SKM-1 (cell line): ENCODE measurements at regions not wholly inside any gene's neighbourhood (a gene's known extent, or its start where the extent isn't known, plus 50 kb on each side); places are given as distances from the start of the nearest gene placed in this dataset.

Experiments used
- DNase-seq: peaks from one replicate; lab custom pipeline; 2025; ENCODE audit not compliant: unreplicated experiment; lab: John Stamatoyannopoulos, UW

- no peak for DNase-seq
These were observed 503.4 kb downstream of the PLXNA4 start for GRCh38 chr7:132072873-132073272.

DNA sequence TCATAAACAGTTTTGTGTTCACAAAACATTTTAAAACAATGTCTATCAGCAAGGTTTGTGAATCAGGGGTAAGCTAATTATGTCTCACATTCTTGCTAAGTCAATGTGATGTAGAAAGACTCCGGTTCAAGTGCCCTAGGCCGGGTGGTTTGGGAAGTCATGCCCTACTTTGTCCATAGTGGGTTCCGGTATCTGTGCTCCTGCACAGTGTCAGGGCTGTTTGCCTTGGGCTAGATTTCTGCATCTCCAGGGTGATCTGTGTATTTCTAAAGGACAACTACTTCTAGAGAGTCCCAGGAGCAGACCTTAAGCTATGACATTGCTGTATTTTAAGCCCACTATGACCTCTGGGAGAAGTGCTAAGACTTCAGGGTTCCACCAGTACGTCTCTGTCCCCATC, 504.1 kb downstream of the PLXNA4 start:
- no peak for DNase-seq

- DNase-seq = no peak
These were observed 507.0 kb downstream of the PLXNA4 start for GRCh38 chr7:132069306-132069705.

DNA sequence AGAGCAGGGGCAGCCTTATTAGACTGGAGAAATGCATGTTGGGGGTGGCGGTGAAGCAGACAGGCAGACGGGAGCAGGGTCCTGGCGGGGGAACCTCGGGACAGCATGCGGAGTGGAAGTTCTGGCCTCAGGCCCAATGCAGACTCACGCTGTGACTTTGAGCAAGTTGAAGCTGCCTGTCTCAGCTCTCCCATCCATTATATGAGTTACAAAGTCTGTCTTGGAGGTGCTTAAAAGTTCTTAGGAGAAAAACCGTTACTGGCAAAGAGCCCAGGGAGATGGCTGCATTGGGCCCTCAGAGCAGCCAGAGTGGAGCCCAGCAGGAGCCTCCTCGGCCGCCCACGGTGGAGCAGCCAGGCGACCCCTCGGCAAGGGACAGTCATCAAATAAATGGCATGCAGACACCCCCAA, 509.5 kb downstream of the PLXNA4 start:
- no peak for DNase-seq

DNA sequence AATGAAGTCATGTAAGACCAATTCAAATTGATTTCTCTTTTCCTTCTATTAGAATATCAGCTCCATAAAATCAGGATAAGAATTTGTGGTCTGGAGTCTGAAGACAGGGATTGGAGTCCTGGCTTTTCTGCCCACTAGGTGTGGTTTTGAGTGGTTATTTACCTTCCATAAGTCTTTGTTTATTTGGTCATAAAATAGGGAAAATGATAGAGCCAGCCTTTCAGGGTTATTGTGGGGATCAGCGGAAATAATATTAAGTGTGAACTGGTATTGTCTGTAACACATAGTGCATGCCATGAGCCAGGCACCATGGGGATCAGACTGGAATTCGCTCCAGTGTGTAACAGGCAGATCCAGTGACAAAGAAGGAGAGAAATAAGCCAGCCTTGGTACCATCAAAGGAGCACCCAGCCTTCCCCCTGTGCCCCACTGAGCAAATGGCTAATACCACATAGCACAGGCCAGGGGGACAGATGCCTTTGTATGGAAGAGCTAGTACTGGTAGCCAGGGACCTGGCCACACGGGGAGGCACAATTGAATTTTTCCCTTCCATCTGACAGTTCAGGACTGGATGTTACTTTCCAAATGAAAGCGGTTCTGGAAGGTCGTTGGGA, 509.7 kb upstream of the PODXL start:
- DNase-seq = no peak

GRCh38 chr7:132065193-132065988, 509.0 kb upstream of the PODXL start:
- DNase-seq = no peak

DNA sequence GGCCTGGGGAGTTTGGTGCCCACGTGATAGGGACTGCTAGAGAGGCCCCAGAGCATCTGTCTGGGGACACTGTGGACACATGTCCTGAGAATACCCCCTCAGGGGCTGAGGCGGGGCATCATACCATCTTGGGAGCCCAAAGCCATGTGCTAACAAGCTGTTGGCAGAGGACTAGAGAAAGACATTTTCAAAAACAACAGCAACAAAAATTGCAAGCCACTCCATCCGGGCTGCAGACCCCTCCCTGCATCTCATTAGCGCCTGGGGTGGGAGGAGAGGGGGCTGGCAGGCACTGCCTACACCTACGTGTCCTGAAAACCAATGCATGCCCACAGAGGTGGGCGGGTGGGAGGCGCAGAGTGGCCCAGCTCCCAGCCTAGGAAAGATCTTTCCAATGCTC, 507.4 kb upstream of the PODXL start:
- DNase-seq = no peak

GRCh38 chr7:132061937-132062336, 505.5 kb upstream of the PODXL start:
- DNase-seq = no peak

DNA sequence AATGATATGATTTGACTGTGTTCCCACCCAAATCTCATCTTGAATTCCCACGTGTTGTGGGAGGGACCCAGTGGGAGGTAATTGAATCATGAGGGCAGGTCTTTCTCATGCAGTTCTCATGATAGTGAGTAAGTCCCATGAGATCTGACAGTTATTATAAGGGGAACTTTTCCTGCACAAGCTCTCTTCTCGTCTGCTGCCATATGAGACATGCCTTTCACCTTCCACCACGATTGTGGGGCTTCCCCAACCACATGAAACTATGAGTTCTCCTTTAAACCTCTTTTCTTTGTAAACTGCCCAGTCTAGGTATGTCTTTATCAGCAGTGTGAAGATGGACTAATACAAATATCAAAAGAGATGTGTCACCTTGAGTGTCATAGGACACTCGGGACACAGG, 502.7 kb upstream of the PODXL start:
- DNase-seq = no peak

DNA sequence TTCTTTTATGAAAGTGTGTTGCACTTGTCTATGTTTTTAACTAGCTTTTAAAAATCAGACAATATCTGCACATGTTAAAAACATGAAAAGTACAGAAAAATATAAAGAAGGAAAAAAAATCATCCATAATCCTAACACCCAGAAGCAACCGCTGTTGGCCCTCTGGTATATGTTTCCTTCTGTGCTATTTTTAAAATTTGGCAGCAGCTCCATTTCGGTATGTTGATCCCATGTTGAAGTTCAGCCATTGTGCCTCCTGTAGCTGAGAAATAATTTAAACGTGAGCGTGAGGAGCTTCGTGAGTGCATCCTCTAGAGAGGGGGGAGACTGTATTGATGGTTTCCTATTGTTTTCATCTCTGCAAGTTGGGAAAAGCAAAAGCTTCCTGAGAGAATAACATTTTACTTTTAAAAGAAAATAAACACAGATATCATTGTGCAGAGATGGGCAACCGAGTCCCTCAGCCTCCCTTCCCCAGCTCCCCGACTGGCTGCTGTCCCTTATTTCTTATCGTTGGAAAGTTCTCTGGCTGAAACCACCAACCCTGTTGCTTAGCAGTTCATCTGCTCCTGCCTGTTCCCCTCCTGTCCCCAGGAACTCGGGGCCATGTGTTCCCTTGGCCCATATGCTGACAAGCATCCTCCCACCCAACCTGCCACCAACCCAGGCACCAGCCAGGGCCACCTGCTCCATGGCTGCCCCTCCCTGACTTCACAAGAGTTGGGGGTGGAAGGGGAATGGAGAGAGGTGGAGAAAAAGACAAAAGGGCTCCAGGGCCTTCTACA, 499.1 kb upstream of the PODXL start:
- no peak for DNase-seq

- no peak for DNase-seq
These were observed 497.4 kb upstream of the PODXL start for GRCh38 chr7:132053871-132054270.

DNA sequence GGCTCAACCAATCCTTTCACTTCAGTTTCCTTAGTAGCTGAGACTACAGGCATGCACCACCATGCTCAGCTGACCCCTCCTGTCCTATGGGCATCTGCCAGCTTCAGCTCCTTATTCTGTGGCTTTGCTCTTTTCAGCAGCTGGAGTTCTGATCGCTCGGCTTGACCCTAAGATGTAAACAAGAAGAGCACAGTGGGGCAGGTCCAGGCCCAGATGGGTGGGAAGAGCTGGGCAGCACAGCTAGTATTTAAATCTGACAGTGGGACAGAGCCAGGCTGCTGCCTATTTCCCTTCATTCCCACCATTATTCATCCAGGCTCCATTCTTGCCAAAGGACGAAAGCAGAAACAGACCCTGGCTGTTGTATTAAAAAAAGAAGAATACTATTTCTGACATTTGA, 494.9 kb upstream of the PODXL start:
- DNase-seq = no peak

DNA sequence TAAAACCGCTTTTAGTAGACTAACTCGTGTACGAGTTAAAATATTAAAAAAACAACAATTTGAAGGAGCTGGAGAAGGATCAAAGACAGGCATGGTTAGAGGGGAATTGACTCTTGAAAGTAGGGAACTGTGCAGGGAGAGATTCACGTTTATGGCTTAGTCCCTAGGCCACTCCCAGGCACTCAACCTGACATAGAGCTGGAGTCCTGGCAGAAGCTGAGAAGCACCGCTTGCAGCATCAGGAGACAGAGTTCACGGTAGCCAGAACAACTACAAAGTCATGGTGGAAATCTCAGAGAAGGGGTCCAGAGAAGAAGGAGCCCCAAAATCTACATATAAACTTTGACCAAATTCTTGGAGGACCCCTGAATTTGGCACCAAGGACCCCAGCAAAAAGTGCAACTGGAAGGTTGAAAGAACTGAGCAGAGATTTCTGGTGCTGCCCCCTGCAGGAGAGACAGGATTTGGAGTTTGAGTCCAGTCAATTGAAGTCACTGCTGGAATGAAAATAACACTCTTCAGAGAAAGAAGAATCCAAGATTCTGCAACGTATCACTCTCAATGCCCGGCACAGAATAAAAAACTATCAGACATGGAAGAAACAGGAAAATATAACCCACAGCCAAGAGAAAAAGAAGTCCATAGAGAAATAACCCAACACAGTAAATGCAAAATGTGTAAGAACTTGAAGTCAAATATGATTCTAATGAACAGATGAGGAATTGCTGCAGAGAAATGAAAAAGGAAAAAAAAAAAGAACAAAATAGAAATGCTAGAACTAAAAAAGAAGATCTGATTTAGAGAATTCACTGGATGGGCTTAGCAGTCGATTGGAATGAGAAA, 493.3 kb upstream of the PODXL start:
- no peak for DNase-seq

DNA sequence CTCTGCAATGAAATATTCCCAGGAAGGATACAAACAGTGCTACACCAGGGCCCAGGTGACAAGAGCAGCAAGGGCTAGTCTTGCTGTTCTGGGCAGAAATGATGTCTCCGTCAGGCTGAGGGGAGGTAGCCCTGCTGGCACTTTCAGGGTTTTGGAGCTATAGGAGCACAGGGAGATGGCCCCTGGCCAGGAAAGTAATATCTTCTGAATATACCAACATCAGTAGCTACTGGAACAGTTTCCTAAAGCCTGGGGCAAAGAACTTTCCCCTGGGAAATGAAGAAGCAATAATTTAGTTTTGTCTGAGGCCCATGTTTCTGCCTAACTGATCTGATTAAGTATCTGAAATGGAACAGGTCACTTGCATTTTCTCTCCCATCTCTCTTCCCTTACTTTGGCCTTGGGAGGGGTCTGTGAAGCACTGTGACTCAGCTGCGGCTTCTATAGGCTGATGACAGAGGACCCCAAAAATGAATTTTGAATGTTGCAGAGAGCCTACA, 489.1 kb upstream of the PODXL start:
- no peak for DNase-seq

DNA sequence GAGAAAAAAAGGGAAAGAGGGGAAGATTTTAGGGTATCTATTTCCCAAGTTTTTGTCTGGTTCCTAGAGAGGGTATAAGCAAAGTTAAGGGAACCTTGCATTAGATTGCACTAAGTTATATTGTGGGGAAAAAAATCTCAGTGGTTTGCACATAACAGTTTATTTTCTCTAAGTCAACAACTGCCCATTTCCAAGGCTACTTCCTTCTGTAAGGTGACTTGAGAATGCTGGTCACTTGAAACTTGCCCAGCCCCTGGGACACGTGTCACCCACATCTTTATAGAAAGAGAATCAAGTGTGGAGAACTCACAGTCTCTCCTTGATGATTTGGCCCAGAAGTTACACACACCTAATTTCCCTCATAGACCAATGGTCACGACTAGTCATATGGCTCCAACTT, 488.6 kb upstream of the PODXL start:
- DNase-seq = no peak

DNA sequence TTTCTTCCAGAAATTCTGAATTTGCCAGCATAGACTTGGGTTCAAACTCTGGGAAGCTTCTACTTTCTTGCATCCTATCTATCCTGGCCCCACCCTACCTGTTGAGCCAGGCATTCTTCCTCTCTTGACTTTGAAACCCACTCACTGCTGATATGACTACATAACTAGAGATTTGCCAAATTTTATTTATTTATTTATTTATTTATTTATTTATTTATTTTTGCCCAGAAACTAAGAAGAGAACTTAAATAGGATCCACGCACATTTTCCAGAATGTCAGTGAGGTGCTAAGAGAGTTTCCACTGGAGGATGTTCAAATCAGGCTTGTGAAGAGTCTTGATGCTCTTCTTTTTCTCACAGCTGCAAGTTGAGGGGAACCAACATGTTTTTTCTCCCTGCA, 487.8 kb upstream of the PODXL start:
- no peak for DNase-seq

DNA sequence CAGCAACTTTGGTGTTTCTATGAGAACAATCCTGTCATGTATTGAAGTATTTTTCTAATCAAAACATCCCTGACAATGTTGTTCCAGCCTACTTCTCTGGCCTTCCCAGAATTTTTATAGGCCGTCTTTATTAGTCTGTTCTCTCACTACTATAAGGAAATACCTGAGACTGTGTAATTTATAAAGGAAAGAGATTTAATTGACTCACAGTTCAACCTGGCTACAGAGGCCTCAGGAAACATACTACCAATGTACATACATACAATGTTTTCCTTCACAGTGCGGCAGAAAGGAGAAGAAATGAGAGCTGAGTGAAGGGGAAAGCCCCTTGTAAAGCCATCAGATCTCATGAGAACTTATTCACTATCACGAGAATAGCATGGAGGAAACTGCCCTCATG, 484.7 kb upstream of the PODXL start:
- DNase-seq = no peak

DNA sequence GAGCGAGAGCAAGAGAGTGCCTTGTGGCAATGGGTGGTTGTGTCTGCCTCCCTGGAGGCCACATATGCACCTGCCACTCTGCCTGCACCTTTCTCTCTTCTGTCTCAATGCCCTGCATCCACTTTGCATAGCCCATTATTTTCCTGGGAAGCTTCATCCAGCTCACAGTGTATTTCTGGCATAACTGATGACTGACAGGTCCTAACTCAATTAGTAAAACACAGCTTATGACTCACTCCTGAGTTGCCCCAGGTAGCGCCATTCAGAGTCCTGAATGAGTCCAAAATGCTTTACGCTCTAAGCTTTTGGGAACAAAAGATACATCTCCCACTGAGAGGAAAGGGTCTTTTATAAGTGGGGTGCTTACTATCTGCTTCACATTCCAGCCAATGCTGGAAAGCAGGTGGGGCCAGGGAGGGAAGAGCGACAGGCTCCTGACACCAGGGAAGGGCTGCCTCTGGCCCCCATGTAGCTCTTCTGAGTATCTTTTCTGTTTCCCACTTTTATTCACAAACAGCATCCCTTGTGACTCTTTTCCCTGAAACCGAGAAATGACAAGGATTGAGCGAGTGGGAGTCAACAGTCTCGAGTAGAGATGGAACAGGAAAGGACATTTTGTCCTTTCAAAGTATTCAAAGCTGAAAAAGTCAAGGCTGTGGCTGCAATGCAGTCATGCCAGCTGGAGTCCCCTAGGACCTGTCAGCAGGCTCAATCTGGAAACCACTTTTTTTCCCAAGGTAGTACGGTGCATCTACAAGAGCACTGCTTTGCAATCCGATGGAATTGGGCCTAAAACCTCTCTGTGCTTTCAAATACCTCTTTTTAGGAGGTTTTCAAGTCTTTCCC, 479.3 kb upstream of the PODXL start:
- no peak for DNase-seq

- DNase-seq = no peak
These were observed 478.5 kb upstream of the PODXL start for GRCh38 chr7:132034748-132035416.

GRCh38 chr7:132030883-132031282, 474.5 kb upstream of the PODXL start:
- DNase-seq = no peak
